BJ (cell line): ENCODE measurements at regions not wholly inside any gene's neighbourhood (a gene's known extent, or its start where the extent isn't known, plus 50 kb on each side); places are given as distances from the start of the nearest gene placed in this dataset.

Experiments used
- CTCF ChIA-PET: fragments of 350-600 bp; formaldehyde crosslinking; extraction: SDS; loops from one replicate; lab custom pipeline; 2021; ENCODE audit warnings: antibody characterized with exemption, inconsistent platforms; lab: Yijun Ruan, JAX
- POLR2A ChIA-PET: fragments of 300-600 bp; sonication (Branson Sonifier 250); formaldehyde crosslinking; extraction: SDS; loops from one replicate; lab custom pipeline; 2021; ENCODE audit warnings: antibody characterized with exemption; lab: Charles Lee
- DNase-seq: peaks from one replicate; pipeline ENCODE4 v3.0.0-alpha.2; 2011; ENCODE audit warnings: low read depth
- H3K27me3 ChIP-seq: 2 replicates; pipeline ENCODE4 v1.6.0; 2011; ENCODE audit warnings: low read length; ENCODE audit not compliant: control insufficient read depth, insufficient read depth
- H3K36me3 ChIP-seq: 2 replicates; pipeline ENCODE4 v1.5.1; 2011; ENCODE audit warnings: low read length; ENCODE audit not compliant: control insufficient read depth, insufficient read depth
- H3K4me3 ChIP-seq: 2 replicates; pipeline ENCODE4 v1.5.1; 2011; ENCODE audit warnings: low read depth, mild to moderate bottlenecking, control low read depth, low read length
- CTCF ChIP-seq: IDR thresholded peaks from 2 replicates; pipeline ENCODE4 v1.5.1; 2011; ENCODE audit warnings: low read depth, mild to moderate bottlenecking, control low read depth, inconsistent platforms, low read length, moderate library complexity; ENCODE audit not compliant: insufficient read depth

GRCh38 chr7:108810756-108811385, 241.2 kb downstream of the DNAJB9 start:
- DNase-seq: no peak
- H3K36me3 ChIP-seq: no peaks in the 10 kb centered on the region
- H3K27me3 ChIP-seq: no peaks in the 10 kb centered on the region
- ChIA-PET CTCF (no interaction called here), POLR2A (no interaction called here)
- no peak for TF ChIP-seq CTCF
- H3K4me3 ChIP-seq: no peak overlapping the region

- ChIA-PET POLR2A (no interaction called here), CTCF (no interaction called here)
- no peak for DNase-seq
- Histone ChIP-seq H3K27me3 (no peaks in the 10 kb centered on the region), H3K36me3 (no peaks in the 10 kb centered on the region), H3K4me3 (no peak overlapping the region)
- TF ChIP-seq CTCF: no peak
Observed at GRCh38 chr7:108813251-108814014, 243.8 kb downstream of the DNAJB9 start.

DNA sequence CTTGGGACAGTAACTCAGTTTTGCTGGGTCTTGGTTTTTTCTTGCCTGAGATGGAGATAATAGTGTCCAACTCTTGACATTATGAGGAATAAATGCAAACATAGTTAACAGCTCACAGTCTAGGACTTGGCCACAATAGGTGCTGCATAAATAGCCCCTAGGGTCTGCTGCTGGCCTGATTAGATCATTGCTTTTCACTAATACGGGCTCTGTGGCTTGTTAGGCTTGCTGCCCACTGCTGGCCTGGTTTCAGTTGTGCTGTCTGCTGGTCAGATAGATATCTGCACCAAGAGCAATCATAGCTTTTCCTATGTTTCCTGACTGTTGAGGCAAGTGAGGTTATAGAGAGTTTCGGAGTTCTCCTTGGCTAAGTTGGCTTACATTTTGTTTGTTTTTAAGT, 246.1 kb downstream of the DNAJB9 start:
- TF ChIP-seq CTCF: no peak
- no peaks in the 10 kb centered on the region for H3K27me3 ChIP-seq
- H3K4me3 ChIP-seq: no peak overlapping the region
- H3K36me3 ChIP-seq: no peaks in the 10 kb centered on the region
- no peak for DNase-seq
- ChIA-PET POLR2A (no interaction called here), CTCF (no interaction called here)

DNA sequence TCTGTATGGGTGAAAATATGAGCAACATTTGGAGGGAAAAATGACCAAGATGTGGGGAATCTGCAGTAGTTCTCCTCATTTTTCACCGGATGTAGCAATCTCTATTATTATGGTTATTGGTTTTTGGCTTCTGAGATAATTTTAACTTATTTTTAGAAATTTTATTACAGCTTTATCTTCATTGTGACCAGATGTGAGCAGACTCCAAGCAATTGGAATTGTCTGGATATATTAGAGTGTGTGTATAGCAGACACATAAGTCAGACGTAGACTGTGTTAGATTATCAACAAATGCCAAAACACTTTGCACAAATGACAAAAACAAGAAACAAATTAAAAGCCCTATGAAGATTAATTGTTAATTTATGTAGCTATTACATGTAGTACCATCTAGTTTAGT, 249.1 kb downstream of the DNAJB9 start:
- ChIA-PET CTCF (interaction anchor here (0.7 kb wide), 1 partner anchor 29 kb away, joined by 3 read pairs; no protein-coding TSS in a partner anchor), POLR2A (no interaction called here)
- Histone ChIP-seq H3K4me3 (no peak overlapping the region), H3K36me3 (no peaks in the 10 kb centered on the region), H3K27me3 (no peaks in the 10 kb centered on the region)
- no peak for TF ChIP-seq CTCF
- no peak for DNase-seq

DNA sequence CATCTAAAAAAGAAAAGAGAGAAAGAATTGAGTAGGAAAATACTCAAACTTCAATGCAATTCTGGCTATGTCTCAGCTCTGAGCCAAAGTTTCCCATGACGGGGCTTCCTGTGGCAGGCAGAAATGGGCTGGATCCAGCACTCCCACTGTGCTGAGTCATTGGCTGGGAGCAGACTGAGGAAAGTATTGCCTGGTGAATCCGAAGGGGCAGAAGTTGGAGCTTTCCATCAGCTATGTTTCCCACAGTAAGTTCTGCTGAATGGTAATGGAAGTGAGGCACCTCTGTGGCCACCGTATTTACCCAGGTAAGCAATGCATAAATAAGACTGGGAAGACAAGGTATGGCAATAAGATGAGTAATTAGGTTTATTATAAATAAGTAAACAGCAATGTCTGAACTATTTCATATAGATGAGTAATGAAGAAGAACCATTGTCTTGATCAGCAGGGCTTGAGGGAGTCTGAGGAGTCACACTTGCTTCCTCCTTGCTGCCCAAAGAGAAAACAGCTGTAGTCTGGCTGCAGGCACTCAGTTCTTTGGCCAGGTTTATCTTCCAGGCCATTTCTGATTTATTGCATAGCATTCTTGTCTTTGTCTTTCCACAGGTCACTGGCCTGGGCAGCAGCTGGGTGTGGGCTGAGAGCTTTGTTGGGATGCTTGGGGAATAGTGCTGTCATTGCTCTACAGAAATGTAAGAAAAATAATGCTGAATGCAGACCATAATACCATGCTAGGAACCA, 255.3 kb downstream of the DNAJB9 start:
- Histone ChIP-seq H3K4me3 (no peak overlapping the region), H3K36me3 (no peaks in the 10 kb centered on the region), H3K27me3 (no peaks in the 10 kb centered on the region)
- no peak for TF ChIP-seq CTCF
- POLR2A ChIA-PET: no interaction called here
- no peak for DNase-seq
- CTCF ChIA-PET: no interaction called here
